K562 (cell line): ENCODE measurements at regions not wholly inside any gene's neighbourhood (a gene's known extent, or its start where the extent isn't known, plus 50 kb on each side); places are given as distances from the start of the nearest gene placed in this dataset.

Experiments
- ATAC-seq: fragments of 200-7000 bp; cut with Tn5 transposase; 3 replicates; pipeline ENCODE4 v1.9.1; 2020; ENCODE audit warnings: moderate library complexity
- BruUV-seq: library from RNA; stranded (reverse); fragments of 400-500 nt; replicated peaks from 2 replicates; lab custom pipeline; 2021; lab: Mats Ljungman, UMichigan
- CTCF ChIA-PET: fragments of 300-600 bp; formaldehyde crosslinking; extraction: SDS; loops from one replicate; lab custom pipeline; 2021; ENCODE audit warnings: low intra/inter-chr PET ratio; lab: Yijun Ruan, JAX
- POLR2A ChIA-PET: fragments of 300-600, 350-650 bp; sonication (Branson Sonifier 250); formaldehyde crosslinking; extraction: SDS; loops from one replicate; lab custom pipeline; 2021; ENCODE audit warnings: antibody characterized with exemption, inconsistent platforms; lab: Yijun Ruan, JAX
- DNase-seq, 4 experiments: peaks; one replicate each; pipeline versions ENCODE4 v3.0.0 to v3.0.0-alpha.2; 2011 to 2018; ENCODE audit warnings: low spot score in 3 of 4, mixed read lengths in 3 of 4; ENCODE audit errors: extremely low read depth in 1 of 4
- FAIRE-seq: peaks from 2 replicates; lab custom pipeline; 2011; peaks lifted over from hg19 to GRCh38; lab: Jason Lieb, UNC
- H2AFZ ChIP-seq: 2 replicates; pipeline ENCODE4 v1.6.0; 2011; ENCODE audit warnings: low read depth, low read length, control low read depth, inconsistent platforms
- H3K27ac ChIP-seq: fragments of 200-600 bp; 3 replicates; pipeline ENCODE4 v1.8.0; 2011; ENCODE audit warnings: low read depth, mild to moderate bottlenecking, control low read depth, inconsistent platforms, low read length, moderate library complexity, mixed read lengths; ENCODE audit errors: extremely low read depth
- H3K27me3 ChIP-seq, 2 experiments: fragments of 300-600 bp in 1 of 2; 2 replicates in 1 of 2; 3 replicates in 1 of 2; pipeline versions ENCODE4 v1.6.0 to v1.8.0; 2011; ENCODE audit warnings: inconsistent platforms in 2 of 2, low read length in 2 of 2, mild to moderate bottlenecking in 1 of 2, mixed read lengths in 1 of 2, moderate library complexity in 1 of 2; ENCODE audit not compliant: control insufficient read depth in 2 of 2, insufficient read depth in 2 of 2
- H3K36me3 ChIP-seq: fragments of 300-600 bp; 3 replicates; pipeline ENCODE4 v1.8.0; 2011; ENCODE audit warnings: mild to moderate bottlenecking, low read length, inconsistent platforms; ENCODE audit not compliant: control insufficient read depth, insufficient read depth
- H3K4me1 ChIP-seq, 2 experiments: fragments of 200-600 bp in 1 of 2; replicated peaks in 1 of 2; 2 replicates in 1 of 2; 3 replicates in 1 of 2; pipeline versions ENCODE4 v1.5.1 to v1.8.0; 2011; ENCODE audit warnings: inconsistent platforms in 2 of 2, low read length in 2 of 2, mild to moderate bottlenecking in 1 of 2, mixed read lengths in 1 of 2, moderate library complexity in 1 of 2; ENCODE audit not compliant: control insufficient read depth in 2 of 2, insufficient read depth in 2 of 2
- H3K4me2 ChIP-seq: 2 replicates; pipeline ENCODE4 v1.6.1; 2011; ENCODE audit warnings: low read length, control low read depth, inconsistent platforms, mixed read lengths; ENCODE audit not compliant: insufficient read depth
- H3K4me3 ChIP-seq: fragments of 200-600 bp; sonication (generic), shearing (Covaris generic); 2 replicates; pipeline ENCODE4 v1.5.1; 2016; ENCODE audit warnings: control low read depth, inconsistent platforms
- H3K79me2 ChIP-seq: fragments of 200-600 bp; 3 replicates; pipeline ENCODE4 v1.8.0; 2011; ENCODE audit warnings: low read length, inconsistent platforms; ENCODE audit not compliant: control insufficient read depth, insufficient read depth
- H3K9ac ChIP-seq, 2 experiments: 2 replicates each; pipeline versions ENCODE4 v1.6.0 to v1.6.1; 2011; ENCODE audit warnings: low read depth in 2 of 2, low read length in 2 of 2, control low read depth in 1 of 2, inconsistent platforms in 1 of 2, mild to moderate bottlenecking in 1 of 2, mixed read lengths in 1 of 2; ENCODE audit not compliant: insufficient read depth in 1 of 2
- H3K9me1 ChIP-seq: one replicate; pipeline ENCODE4 v1.6.0; 2011; ENCODE audit warnings: inconsistent platforms, mild to moderate bottlenecking, low read length, moderate library complexity; ENCODE audit not compliant: control insufficient read depth, insufficient read depth
- H3K9me3 ChIP-seq: replicated peaks from 2 replicates; pipeline ENCODE4 v1.5.1; 2011; ENCODE audit warnings: low read depth, low read length, inconsistent platforms; ENCODE audit not compliant: control insufficient read depth, insufficient read depth
- H4K20me1 ChIP-seq: replicated peaks from 2 replicates; pipeline ENCODE4 v1.6.1; 2011; ENCODE audit warnings: low read length, inconsistent platforms, mixed read lengths; ENCODE audit not compliant: control insufficient read depth, insufficient read depth
- ARNT ChIP-seq, 2 experiments: fragments of 450-650 bp; IDR thresholded peaks; 2 replicates each; pipeline ENCODE4 v1.6.1; 2016; ENCODE audit warnings: mild to moderate bottlenecking in 1 of 2
- DMBX1 ChIP-seq: fragments of 250-450 bp; sonication (Bioruptor Pico); IDR thresholded peaks from 2 replicates; pipeline ENCODE4 v1.8.0; 2022; ENCODE audit warnings: inconsistent platforms, mild to moderate bottlenecking, moderate library complexity, borderline replicate concordance
- GATA2 ChIP-seq: sonication (generic); formaldehyde crosslinking; IDR thresholded peaks from 2 replicates; pipeline ENCODE4 v1.4.0; 2020; ENCODE audit warnings: mild to moderate bottlenecking, missing genetic modification reagents
- PYGO2 ChIP-seq: fragments of 450-650 bp; IDR thresholded peaks from 2 replicates; pipeline ENCODE4 v1.6.1; 2016; ENCODE audit warnings: mild to moderate bottlenecking, missing genetic modification characterization, moderate library complexity, missing compliant biosample characterization
- SAP30 ChIP-seq: fragments of 200-600 bp; sonication (generic); IDR thresholded peaks from 2 replicates; pipeline ENCODE4 v1.6.1; 2012; ENCODE audit warnings: borderline replicate concordance, low read depth, mild to moderate bottlenecking, moderate library complexity, low read length, control low read depth, inconsistent platforms; ENCODE audit not compliant: insufficient read depth, poor library complexity, severe bottlenecking
- ZC3H8 ChIP-seq: fragments of 450-650 bp; IDR thresholded peaks from 2 replicates; pipeline ENCODE4 v1.6.1; 2017
- ZNF124 ChIP-seq: sonication (generic); formaldehyde crosslinking; IDR thresholded peaks from 2 replicates; pipeline ENCODE4 v1.8.1; 2022; ENCODE audit warnings: missing genetic modification reagents
- ZNF282 ChIP-seq: sonication (generic); formaldehyde crosslinking; IDR thresholded peaks from 2 replicates; pipeline ENCODE4 v1.8.1; 2023; ENCODE audit warnings: missing genetic modification reagents
- WGBS: fragments of 100-300 bp; shearing (Covaris generic); methylation state at CpG from one replicate; pipeline ENCODE4 v1.1.6; 2016; ENCODE audit warnings: low coverage, mixed read lengths; ENCODE audit not compliant: insufficient coverage; ENCODE audit errors: missing lambda C conversion rate; 5-methylcytosine and 5-hydroxymethylcytosine counted together
- in situ Hi-C: fragments of 300-500 bp; cut with MboI; formaldehyde crosslinking; loops from 4 replicates; pipeline ENCODE4 v1.15.0; 2018; ENCODE audit warnings: inconsistent platforms, mixed read lengths
- intact Hi-C: fragments of 100-400 bp; cut with micrococcal nuclease; formaldehyde crosslinking; loops from 2 replicates; pipeline ENCODE4 v1.14.2; 2022
- TF ChIP-seq, protein P1 (sequence below), 2 experiments: fragments of 450-650 bp; formaldehyde crosslinking in 1 of 2; IDR thresholded peaks; 2 replicates each; pipeline versions ENCODE4 v1.4.0 to v1.6.1; 2014 to 2020; ENCODE audit warnings: mild to moderate bottlenecking in 2 of 2, borderline replicate concordance in 1 of 2, low read depth in 1 of 2
- TF ChIP-seq, protein P2 (sequence below): fragments of 250-450 bp; sonication (Bioruptor Pico); IDR thresholded peaks from 2 replicates; pipeline ENCODE4 v1.8.0; 2022; ENCODE audit warnings: moderate library complexity, mild to moderate bottlenecking, inconsistent platforms
- TF ChIP-seq, protein P3 (sequence below): fragments of 200-800 bp; sonication (Bioruptor generic); IDR thresholded peaks from 2 replicates; pipeline ENCODE4 v1.6.1; 2017; ENCODE audit warnings: missing genetic modification characterization, missing compliant biosample characterization

DNA sequence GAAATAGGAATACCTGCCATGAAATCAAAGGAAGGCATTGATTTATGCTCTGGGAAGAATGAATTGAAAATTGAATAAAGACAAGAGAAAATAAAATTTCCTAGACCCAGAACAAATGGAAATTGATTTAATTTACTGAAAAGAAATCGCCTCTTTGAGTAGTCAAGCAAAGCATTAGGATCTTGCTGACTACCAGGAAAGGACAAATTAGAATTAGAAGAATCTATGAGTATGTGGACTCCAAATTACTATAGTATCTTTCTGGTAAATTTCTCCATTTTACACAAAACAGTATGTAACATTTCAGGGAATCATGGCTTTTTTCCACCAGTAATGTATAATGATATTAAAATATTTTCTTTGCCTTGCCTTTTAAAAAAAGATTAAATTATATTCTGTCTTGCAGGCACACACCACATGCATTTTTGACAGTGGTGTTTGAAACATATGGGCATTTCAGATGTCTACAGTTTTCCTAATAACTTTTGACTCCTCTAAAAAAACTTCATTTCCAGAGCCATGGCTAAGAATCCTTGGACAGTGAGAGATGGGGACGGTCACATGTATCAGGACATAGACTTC is 768.7 kb upstream of the NRSN1 start (continued):
- TF ChIP-seq, protein P1, sequence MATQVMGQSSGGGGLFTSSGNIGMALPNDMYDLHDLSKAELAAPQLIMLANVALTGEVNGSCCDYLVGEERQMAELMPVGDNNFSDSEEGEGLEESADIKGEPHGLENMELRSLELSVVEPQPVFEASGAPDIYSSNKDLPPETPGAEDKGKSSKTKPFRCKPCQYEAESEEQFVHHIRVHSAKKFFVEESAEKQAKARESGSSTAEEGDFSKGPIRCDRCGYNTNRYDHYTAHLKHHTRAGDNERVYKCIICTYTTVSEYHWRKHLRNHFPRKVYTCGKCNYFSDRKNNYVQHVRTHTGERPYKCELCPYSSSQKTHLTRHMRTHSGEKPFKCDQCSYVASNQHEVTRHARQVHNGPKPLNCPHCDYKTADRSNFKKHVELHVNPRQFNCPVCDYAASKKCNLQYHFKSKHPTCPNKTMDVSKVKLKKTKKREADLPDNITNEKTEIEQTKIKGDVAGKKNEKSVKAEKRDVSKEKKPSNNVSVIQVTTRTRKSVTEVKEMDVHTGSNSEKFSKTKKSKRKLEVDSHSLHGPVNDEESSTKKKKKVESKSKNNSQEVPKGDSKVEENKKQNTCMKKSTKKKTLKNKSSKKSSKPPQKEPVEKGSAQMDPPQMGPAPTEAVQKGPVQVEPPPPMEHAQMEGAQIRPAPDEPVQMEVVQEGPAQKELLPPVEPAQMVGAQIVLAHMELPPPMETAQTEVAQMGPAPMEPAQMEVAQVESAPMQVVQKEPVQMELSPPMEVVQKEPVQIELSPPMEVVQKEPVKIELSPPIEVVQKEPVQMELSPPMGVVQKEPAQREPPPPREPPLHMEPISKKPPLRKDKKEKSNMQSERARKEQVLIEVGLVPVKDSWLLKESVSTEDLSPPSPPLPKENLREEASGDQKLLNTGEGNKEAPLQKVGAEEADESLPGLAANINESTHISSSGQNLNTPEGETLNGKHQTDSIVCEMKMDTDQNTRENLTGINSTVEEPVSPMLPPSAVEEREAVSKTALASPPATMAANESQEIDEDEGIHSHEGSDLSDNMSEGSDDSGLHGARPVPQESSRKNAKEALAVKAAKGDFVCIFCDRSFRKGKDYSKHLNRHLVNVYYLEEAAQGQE (IDR thresholded peaks at IDR 0.05; ENCODE audit: borderline replicate concordance): no peak
- TF ChIP-seq, protein P1 (CRISPR knock-in tag; IDR thresholded peaks at IDR 0.05; ENCODE audit: low read depth): no peak
- TF ChIP-seq ZC3H8: no peak
- TF ChIP-seq, all 486 proteins: peak for 0

DNA sequence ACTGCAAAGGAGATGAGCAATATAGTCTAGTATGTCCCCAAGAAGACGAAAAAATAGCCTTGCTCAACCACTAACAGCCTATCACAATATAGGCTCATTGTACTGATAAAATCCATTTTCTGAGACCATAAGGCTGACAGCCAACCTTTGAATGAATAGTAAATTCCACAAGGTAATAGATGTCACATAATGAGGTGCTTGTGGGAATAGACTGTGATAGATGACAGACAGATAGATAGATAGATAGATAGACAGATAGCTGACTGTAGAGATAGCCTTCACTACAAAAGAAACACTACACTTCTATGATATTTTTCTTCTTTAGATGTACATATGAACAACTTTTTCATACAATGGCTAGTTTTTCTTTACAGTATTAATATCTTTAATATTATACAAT is 760.3 kb upstream of the NRSN1 start:
- no peak for DNase-seq
- H4K20me1 ChIP-seq: no peaks in the 10 kb centered on the region
- no peaks in the 10 kb centered on the region for H3K9me3 ChIP-seq
- H3K4me3 ChIP-seq: no peak overlapping the region
- in situ Hi-C loops: no loop called here
- no peak overlapping the region for H3K27ac ChIP-seq
- H3K79me2 ChIP-seq: no peaks in the 10 kb centered on the region
- no peak overlapping the region for H3K4me2 ChIP-seq
- BruUV-seq: no TSS peak
- ChIA-PET POLR2A (no interaction called here), CTCF (no interaction called here)
- H3K9ac ChIP-seq: no peak overlapping the region
- intact Hi-C loops: no loop called here
- no peak for TF ChIP-seq ZNF124 (CRISPR knock-in tag)
- TF ChIP-seq GATA2 (CRISPR knock-in tag): no peak
- TF ChIP-seq ARNT (IDR thresholded peaks at IDR 0.05): no peak
- TF ChIP-seq, protein P2, sequence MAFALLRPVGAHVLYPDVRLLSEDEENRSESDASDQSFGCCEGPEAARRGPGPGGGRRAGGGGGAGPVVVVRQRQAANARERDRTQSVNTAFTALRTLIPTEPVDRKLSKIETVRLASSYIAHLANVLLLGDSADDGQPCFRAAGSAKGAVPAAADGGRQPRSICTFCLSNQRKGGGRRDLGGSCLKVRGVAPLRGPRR (CRISPR knock-in tag): no peak
- no peak for TF ChIP-seq PYGO2 (tag)
- TF ChIP-seq, protein P3, sequence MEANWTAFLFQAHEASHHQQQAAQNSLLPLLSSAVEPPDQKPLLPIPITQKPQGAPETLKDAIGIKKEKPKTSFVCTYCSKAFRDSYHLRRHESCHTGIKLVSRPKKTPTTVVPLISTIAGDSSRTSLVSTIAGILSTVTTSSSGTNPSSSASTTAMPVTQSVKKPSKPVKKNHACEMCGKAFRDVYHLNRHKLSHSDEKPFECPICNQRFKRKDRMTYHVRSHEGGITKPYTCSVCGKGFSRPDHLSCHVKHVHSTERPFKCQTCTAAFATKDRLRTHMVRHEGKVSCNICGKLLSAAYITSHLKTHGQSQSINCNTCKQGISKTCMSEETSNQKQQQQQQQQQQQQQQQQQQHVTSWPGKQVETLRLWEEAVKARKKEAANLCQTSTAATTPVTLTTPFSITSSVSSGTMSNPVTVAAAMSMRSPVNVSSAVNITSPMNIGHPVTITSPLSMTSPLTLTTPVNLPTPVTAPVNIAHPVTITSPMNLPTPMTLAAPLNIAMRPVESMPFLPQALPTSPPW: no peak
- TF ChIP-seq SAP30: no peak
- TF ChIP-seq ZNF282 (CRISPR knock-in tag): no peak
- TF ChIP-seq DMBX1 (CRISPR knock-in tag): no peak
- TF ChIP-seq, all 486 proteins: peak for 0
- ATAC-seq: no peak
- H3K36me3 ChIP-seq: no peaks in the 10 kb centered on the region
- no peak overlapping the region for H2AFZ ChIP-seq
- 0% methylated on average over 1 of the region's 1 CpG for WGBS
- no peaks in the 10 kb centered on the region for H3K9me1 ChIP-seq
- no peak for FAIRE-seq
- no peaks in the 10 kb centered on the region for H3K4me1 ChIP-seq
- no peaks in the 10 kb centered on the region for H3K27me3 ChIP-seq
